ENCODE measurements at regions not wholly inside any gene's neighbourhood (a gene's known extent, or its start where the extent isn't known, plus 50 kb on each side); places are given as distances from the start of the nearest gene placed in this dataset.
"Not testable (repeated sequence)": the region's sequence is repeated elsewhere in the genome, so short reads cannot be mapped to it uniquely, and the experiment has no call there.

DNA sequence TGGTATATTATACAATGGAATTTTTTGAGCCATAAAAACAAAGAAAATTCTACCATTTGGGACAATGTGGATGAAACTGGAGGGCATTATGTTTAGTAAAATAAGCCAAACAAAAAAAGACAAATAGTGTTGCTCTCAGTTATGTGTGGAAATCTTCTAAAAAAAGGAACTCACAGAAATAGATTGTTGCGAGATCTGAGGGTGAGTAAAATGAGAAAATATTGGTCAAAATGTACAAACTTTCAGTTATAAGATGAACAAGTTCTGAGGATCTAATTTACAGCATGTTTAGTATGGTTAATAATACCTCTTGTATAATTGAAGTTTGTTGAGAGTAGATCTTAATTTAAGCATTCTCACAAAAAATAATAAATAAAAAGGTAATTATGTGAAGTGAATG, 291.2 kb downstream of the KIF20B start:
- no peak overlapping the region for H3K27ac ChIP-seq (ENCODE audit: low read depth in 1 of 2, low read length in 2 of 2)
- no peaks in the 10 kb centered on the region for H3K27me3 ChIP-seq (ENCODE audit: control insufficient read depth in 1 of 2, insufficient read depth in 2 of 2, low read length in 1 of 2)
- no peak overlapping the region for H3K4me3 ChIP-seq (ENCODE audit: low read length in 2 of 2)
- WGBS, 2 donors, result 75 to 82% methylated on average over 1 of the region's 1 CpG
- ATAC-seq (ENCODE audit: low FRiP score) (no peak), DNase-seq (no peak)
- no peaks in the 10 kb centered on the region for H3K4me1 ChIP-seq (ENCODE audit: control insufficient read depth in 1 of 2, insufficient read depth in 2 of 2, low read length in 2 of 2)
- no peaks in the 10 kb centered on the region for H3K36me3 ChIP-seq (ENCODE audit: control insufficient read depth in 1 of 2, insufficient read depth in 2 of 2, low read length in 1 of 2)
- intact Hi-C loops (cut with DNase I), result no loop called here
- H3K9me3 ChIP-seq (ENCODE audit: control insufficient read depth, low read length), result no peaks in the 10 kb centered on the region

DNA sequence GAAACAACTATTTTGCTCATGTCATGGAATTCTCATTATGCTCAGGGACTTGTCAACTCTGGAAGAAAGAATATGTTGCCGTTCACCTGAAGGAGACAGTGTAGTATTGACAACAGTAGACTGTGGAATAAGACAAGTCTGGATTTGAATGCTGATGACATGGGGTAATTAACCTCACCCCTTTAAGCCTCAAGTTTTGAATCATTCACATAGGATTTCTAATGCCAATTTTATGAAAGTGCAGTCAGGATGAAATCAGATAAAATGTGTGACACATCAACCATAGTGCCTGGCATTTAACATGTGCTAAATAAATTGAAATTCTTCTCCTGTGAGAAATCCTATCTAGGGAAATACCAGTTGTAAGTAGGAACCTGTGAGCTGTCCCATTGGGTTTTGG, 305.8 kb downstream of the KIF20B start:
- Histone ChIP-seq H3K27ac (ENCODE audit: low read depth in 1 of 2, low read length in 2 of 2) (no peak overlapping the region), H3K9me3 (ENCODE audit: control insufficient read depth, low read length) (no peaks in the 10 kb centered on the region), H3K36me3 (ENCODE audit: control insufficient read depth in 1 of 2, insufficient read depth in 2 of 2, low read length in 1 of 2) (no peaks in the 10 kb centered on the region), H3K4me1 (ENCODE audit: control insufficient read depth in 1 of 2, insufficient read depth in 2 of 2, low read length in 2 of 2) (peaks cover 0 to 2% of the 10 kb centered on the region in 2 donors), H3K4me3 (ENCODE audit: low read length in 2 of 2) (no peak overlapping the region), H3K27me3 (ENCODE audit: control insufficient read depth in 1 of 2, insufficient read depth in 2 of 2, low read length in 1 of 2) (no peaks in the 10 kb centered on the region)
- DNase-seq (no peak), ATAC-seq (ENCODE audit: low FRiP score) (no peak)
- 88 to 91% methylated on average over 1 of the region's 1 CpG for WGBS, 2 donors
- intact Hi-C loops (cut with DNase I), result no loop called here

DNA sequence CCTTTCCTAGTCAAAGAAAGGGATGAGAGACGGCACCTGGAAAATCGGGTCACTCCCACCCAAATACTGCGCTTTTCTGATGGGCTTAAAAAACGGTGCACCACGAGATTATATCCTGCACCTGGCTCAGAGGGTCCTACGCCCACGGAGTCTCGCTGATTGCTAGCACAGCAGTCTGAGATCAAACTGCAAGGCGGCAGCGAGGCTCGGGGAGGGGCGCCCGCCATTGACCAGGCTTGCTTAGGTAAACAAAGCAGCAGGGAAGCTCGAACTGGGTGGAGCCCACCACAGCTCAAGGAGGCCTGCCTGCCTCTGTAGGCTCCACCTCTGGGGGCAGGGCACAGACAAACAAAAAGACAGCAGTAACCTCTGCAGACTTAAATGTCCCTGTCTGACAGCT, 309.9 kb downstream of the KIF20B start:
- H3K27me3 ChIP-seq (ENCODE audit: control insufficient read depth in 1 of 2, insufficient read depth in 2 of 2, low read length in 1 of 2); H3K4me1 ChIP-seq (ENCODE audit: control insufficient read depth in 1 of 2, insufficient read depth in 2 of 2, low read length in 2 of 2); intact Hi-C loops (cut with DNase I); ATAC-seq (ENCODE audit: low FRiP score); H3K27ac ChIP-seq (ENCODE audit: low read depth in 1 of 2, low read length in 2 of 2); H3K36me3 ChIP-seq (ENCODE audit: control insufficient read depth in 1 of 2, insufficient read depth in 2 of 2, low read length in 1 of 2); H3K4me3 ChIP-seq (ENCODE audit: low read length in 2 of 2); DNase-seq; H3K9me3 ChIP-seq (ENCODE audit: control insufficient read depth, low read length): not testable (repeated sequence)
- WGBS, 2 donors, result 64 to 67% methylated on average over 11 to 14 of the region's 14 CpGs

DNA sequence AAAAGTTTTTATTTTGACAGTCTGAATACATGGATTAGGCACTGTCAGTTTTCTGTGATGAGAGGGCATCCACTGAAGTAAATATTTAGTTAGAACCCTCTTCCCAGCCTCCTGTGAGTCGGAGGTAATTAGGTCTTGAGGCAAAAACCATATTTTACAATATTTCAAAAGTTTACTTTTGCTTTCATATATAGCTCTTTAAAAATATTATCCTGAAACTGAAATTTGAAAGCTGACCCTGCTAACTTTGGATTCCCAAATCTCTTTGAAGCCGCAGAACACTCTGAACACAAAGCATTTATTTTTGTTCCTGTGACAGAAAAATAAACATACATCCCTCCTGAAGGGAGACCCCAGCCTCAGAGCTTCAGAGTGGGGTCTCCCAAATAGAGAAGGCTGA, 317.4 kb downstream of the KIF20B start:
- H3K27ac ChIP-seq (ENCODE audit: low read depth in 1 of 2, low read length in 2 of 2), result no peak overlapping the region
- no peak overlapping the region for H3K4me3 ChIP-seq (ENCODE audit: low read length in 2 of 2)
- intact Hi-C loops (cut with DNase I), result no loop called here
- WGBS, 2 donors, result 31 to 52% methylated on average over 2 of the region's 2 CpGs
- H3K27me3 ChIP-seq (ENCODE audit: control insufficient read depth in 1 of 2, insufficient read depth in 2 of 2, low read length in 1 of 2), result no peaks in the 10 kb centered on the region
- ATAC-seq (ENCODE audit: low FRiP score) (no peak), DNase-seq (no peak)
- peaks cover 3 to 4% of the 10 kb centered on the region in 2 donors for H3K4me1 ChIP-seq (ENCODE audit: control insufficient read depth in 1 of 2, insufficient read depth in 2 of 2, low read length in 2 of 2)
- no peaks in the 10 kb centered on the region for H3K36me3 ChIP-seq (ENCODE audit: control insufficient read depth in 1 of 2, insufficient read depth in 2 of 2, low read length in 1 of 2)
- no peaks in the 10 kb centered on the region for H3K9me3 ChIP-seq (ENCODE audit: control insufficient read depth, low read length)

DNA sequence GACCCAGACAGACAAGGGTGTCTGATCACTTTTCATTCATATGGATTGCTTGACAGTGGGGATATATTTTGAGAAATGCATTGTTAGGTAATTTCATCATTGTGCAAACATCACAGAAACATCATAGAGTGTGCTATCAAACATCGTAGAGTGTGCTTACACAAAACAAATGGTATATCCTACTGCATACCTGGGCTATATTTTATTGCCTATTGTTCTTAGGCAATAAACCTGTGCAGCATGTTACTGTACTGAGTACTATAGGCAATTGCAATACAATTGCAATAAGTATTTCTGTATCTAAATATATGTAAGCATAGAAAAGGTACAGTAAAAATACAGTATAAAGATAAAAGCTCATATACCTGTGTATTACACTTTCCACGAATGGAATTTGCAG, 319.1 kb downstream of the KIF20B start:
- DNase-seq, result no peak
- intact Hi-C loops (cut with DNase I), result no loop called here
- H3K4me1 ChIP-seq (ENCODE audit: control insufficient read depth in 1 of 2, insufficient read depth in 2 of 2, low read length in 2 of 2), result peaks cover 3 to 4% of the 10 kb centered on the region in 2 donors
- H3K27me3 ChIP-seq (ENCODE audit: control insufficient read depth in 1 of 2, insufficient read depth in 2 of 2, low read length in 1 of 2), result no peaks in the 10 kb centered on the region
- no peaks in the 10 kb centered on the region for H3K36me3 ChIP-seq (ENCODE audit: control insufficient read depth in 1 of 2, insufficient read depth in 2 of 2, low read length in 1 of 2)
- ATAC-seq (ENCODE audit: low FRiP score), result no peak
- WGBS, 2 donors, result 82 to 83% methylated on average over 2 of the region's 2 CpGs
- H3K9me3 ChIP-seq (ENCODE audit: control insufficient read depth, low read length), result no peaks in the 10 kb centered on the region
- H3K27ac ChIP-seq (ENCODE audit: low read depth in 1 of 2, low read length in 2 of 2), result no peak overlapping the region
- H3K4me3 ChIP-seq (ENCODE audit: low read length in 2 of 2), result no peak overlapping the region

DNA sequence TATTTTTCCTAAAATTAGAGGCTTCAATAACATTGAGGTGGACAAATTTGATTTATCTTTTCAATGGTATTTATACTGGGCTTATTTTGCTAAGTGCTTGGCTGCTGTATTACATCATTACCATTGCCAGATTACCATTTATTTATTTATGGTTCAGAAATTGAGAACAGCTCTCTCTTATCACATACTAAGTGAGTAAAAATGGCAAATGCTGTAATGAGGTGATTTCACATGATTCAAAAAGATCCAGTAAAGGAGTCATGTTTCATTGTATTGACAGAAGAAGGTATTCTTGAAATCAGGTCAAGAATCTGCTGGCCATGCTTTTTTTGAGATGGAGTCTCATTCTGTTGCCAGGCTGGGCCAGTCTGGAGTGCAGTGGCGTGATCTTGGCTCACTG, 322.6 kb downstream of the KIF20B start:
- intact Hi-C loops (cut with DNase I), result no loop called here
- Histone ChIP-seq H3K27me3 (ENCODE audit: control insufficient read depth in 1 of 2, insufficient read depth in 2 of 2, low read length in 1 of 2) (no peaks in the 10 kb centered on the region), H3K9me3 (ENCODE audit: control insufficient read depth, low read length) (no peaks in the 10 kb centered on the region), H3K27ac (ENCODE audit: low read depth in 1 of 2, low read length in 2 of 2) (no peak overlapping the region), H3K4me3 (ENCODE audit: low read length in 2 of 2) (no peak overlapping the region), H3K4me1 (ENCODE audit: control insufficient read depth in 1 of 2, insufficient read depth in 2 of 2, low read length in 2 of 2) (peaks cover 3 to 4% of the 10 kb centered on the region in 2 donors), H3K36me3 (ENCODE audit: control insufficient read depth in 1 of 2, insufficient read depth in 2 of 2, low read length in 1 of 2) (no peaks in the 10 kb centered on the region)
- 0 to 12% methylated on average over 1 of the region's 1 CpG for WGBS, 2 donors
- DNase-seq, result no peak
- ATAC-seq (ENCODE audit: low FRiP score), result no peak

DNA sequence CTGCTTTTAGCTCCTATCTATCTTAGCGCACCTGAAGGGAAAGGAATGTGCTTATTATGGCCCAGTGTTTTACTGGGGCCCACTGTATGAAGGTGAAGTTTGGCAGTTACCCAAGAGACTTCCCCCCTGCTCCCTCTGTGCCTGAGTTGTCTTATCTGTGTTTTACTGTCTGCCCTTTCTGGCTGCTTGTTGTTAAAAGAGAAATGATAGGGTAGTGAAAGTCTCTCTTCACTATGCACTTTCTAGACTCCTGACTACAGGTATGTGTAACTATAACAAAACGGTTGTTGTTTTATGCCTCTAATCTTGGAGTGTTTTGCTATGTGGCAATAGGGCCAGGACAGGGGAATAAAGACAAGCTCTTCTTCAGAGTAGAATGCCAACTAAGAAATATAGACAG, 326.9 kb downstream of the KIF20B start:
- no peak overlapping the region for H3K27ac ChIP-seq (ENCODE audit: low read depth in 1 of 2, low read length in 2 of 2)
- peaks cover 2 to 3% of the 10 kb centered on the region in 2 donors for H3K4me1 ChIP-seq (ENCODE audit: control insufficient read depth in 1 of 2, insufficient read depth in 2 of 2, low read length in 2 of 2)
- no peak for DNase-seq
- intact Hi-C loops (cut with DNase I), result no loop called here
- H3K36me3 ChIP-seq (ENCODE audit: control insufficient read depth in 1 of 2, insufficient read depth in 2 of 2, low read length in 1 of 2), result no peaks in the 10 kb centered on the region
- no peak overlapping the region for H3K4me3 ChIP-seq (ENCODE audit: low read length in 2 of 2)
- 89 to 94% methylated on average over 2 of the region's 2 CpGs for WGBS, 2 donors
- H3K9me3 ChIP-seq (ENCODE audit: control insufficient read depth, low read length), result no peaks in the 10 kb centered on the region
- no peak for ATAC-seq (ENCODE audit: low FRiP score)
- H3K27me3 ChIP-seq (ENCODE audit: control insufficient read depth in 1 of 2, insufficient read depth in 2 of 2, low read length in 1 of 2), result no peaks in the 10 kb centered on the region

DNA sequence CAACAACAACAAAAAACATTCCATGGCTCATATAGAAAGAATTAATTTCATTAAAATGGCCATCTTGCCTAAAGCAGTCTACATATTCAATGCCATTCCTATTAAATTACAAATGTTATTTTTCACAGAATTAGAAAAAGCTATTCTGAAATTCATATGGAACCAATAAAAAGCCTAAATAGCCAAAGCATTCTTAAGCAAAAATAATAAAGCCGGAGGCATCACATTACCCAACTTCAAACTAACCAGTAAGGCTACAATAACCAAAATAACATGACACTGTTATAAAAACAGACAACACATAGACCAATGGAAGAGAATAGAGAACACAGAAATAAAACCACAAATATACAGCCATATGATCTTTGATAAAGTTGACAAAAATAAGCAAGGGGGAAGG, 330.4 kb downstream of the KIF20B start:
- ATAC-seq (ENCODE audit: low FRiP score), result no peak
- Histone ChIP-seq H3K4me1 (ENCODE audit: control insufficient read depth in 1 of 2, insufficient read depth in 2 of 2, low read length in 2 of 2) (no peaks in the 10 kb centered on the region), H3K4me3 (ENCODE audit: low read length in 2 of 2) (no peak overlapping the region), H3K27me3 (ENCODE audit: control insufficient read depth in 1 of 2, insufficient read depth in 2 of 2, low read length in 1 of 2) (no peaks in the 10 kb centered on the region), H3K36me3 (ENCODE audit: control insufficient read depth in 1 of 2, insufficient read depth in 2 of 2, low read length in 1 of 2) (no peaks in the 10 kb centered on the region), H3K27ac (ENCODE audit: low read depth in 1 of 2, low read length in 2 of 2) (no peak overlapping the region), H3K9me3 (ENCODE audit: control insufficient read depth, low read length) (no peaks in the 10 kb centered on the region)
- DNase-seq, result no peak
- WGBS, 2 donors, result 82 to 91% methylated on average over 1 of the region's 1 CpG
- intact Hi-C loops (cut with DNase I), result no loop called here

DNA sequence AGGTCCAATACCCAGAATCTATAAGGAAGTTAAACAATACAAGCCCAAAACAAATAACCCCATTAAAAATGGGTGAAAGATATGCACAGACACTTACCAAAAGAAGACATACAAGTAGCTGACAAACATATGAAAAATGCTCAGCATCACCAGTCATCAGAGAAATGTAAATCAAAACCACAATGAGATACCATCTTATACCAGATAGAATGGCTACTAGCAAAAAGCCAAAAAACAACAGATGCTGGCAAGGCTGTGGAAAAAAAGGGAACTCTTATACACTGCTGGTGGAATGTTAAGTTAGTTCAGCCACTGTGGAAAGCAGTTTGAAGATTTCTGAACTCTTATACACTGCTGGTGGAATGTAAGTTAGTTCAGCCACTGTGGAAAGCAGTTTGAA, 331.1 kb downstream of the KIF20B start:
- no peaks in the 10 kb centered on the region for H3K36me3 ChIP-seq (ENCODE audit: control insufficient read depth in 1 of 2, insufficient read depth in 2 of 2, low read length in 1 of 2)
- ATAC-seq (ENCODE audit: low FRiP score) (no peak), DNase-seq (no peak)
- no peak overlapping the region for H3K27ac ChIP-seq (ENCODE audit: low read depth in 1 of 2, low read length in 2 of 2)
- H3K9me3 ChIP-seq (ENCODE audit: control insufficient read depth, low read length), result no peaks in the 10 kb centered on the region
- no peak overlapping the region for H3K4me3 ChIP-seq (ENCODE audit: low read length in 2 of 2)
- intact Hi-C loops (cut with DNase I), result no loop called here
- no peaks in the 10 kb centered on the region for H3K4me1 ChIP-seq (ENCODE audit: control insufficient read depth in 1 of 2, insufficient read depth in 2 of 2, low read length in 2 of 2)
- no peaks in the 10 kb centered on the region for H3K27me3 ChIP-seq (ENCODE audit: control insufficient read depth in 1 of 2, insufficient read depth in 2 of 2, low read length in 1 of 2)

Measured in aorta (tissue), 5 donors.